Sciatic nerve (tissue), 2 donors: ENCODE measurements at regions not wholly inside any gene's neighbourhood (a gene's known extent, or its start where the extent isn't known, plus 50 kb on each side); places are given as distances from the start of the nearest gene placed in this dataset.
"Not testable (repeated sequence)": the region's sequence is repeated elsewhere in the genome, so short reads cannot be mapped to it uniquely, and the experiment has no call there.

ENCODE experiments used
- ATAC-seq: fragments of 200-7000 bp; cut with Tn5 transposase; one replicate; pipeline ENCODE4 v1.9.1; 2020; ENCODE audit warnings: mild to moderate bottlenecking, moderate library complexity
- DNase-seq: peaks from one replicate; pipeline ENCODE4 v3.0.0-alpha.2; 2020; ENCODE audit warnings: low spot score
- intact Hi-C: fragments of 100-400 bp; cut with DNase I; formaldehyde crosslinking; loops from one replicate; pipeline ENCODE4 v1.14.2; 2022
- donor health status: DM: no; HTN: no; CAD: no.
- donor health status: DM: no; HTN: no; CAD: no.

GRCh38 chr7:152946616-152947015, 187.1 kb downstream of the ACTR3B start:
- intact Hi-C loops, DNase-seq, ATAC-seq: not testable (repeated sequence)

DNA sequence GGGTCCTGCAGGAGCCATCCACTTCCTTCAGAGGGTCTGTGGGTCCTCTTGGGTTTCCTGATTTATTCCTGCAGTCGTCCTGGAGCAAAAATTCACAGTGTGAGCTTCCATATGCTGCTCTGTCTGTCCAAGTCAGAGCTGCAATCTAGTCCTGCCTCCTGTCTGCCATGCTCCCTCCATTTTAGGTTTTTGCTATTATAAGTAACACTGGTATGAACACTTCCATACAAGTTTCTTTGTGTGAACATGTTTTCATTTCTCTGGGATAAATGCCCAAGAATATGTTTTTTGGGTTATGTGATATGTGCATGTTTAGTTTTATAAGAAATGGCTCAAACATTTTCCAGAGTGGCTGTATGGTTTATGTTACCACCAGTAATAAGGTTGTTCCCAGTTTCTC, 188.1 kb downstream of the ACTR3B start:
- intact Hi-C loops: no loop called here
- DNase-seq (no peak), ATAC-seq (no peak)

- intact Hi-C loops: no loop called here
- ATAC-seq (no peak), DNase-seq (no peak)
Measured at GRCh38 chr7:152949253-152949652, 189.7 kb downstream of the ACTR3B start.

DNA sequence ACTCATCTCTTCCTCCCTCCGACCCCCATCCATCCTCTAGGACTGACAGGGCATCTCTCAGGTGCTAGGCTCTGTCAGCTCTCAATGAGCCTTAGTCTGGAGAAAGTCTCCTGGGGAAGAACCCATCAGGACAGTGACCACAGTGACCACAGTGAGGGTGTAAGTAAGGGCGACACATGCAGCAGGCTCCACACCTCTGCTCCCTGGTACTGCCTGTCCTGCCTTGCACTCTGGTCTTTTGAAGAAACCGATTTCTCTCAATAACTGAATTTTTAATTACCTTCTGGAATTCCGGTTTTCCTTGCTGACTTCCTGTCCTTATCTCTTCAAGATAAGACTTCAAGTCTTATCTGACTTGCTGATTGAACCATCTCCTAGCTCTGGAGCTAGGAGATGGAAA, 190.2 kb downstream of the ACTR3B start:
- DNase-seq (no peak), ATAC-seq (no peak)
- intact Hi-C loops: no loop called here

DNA sequence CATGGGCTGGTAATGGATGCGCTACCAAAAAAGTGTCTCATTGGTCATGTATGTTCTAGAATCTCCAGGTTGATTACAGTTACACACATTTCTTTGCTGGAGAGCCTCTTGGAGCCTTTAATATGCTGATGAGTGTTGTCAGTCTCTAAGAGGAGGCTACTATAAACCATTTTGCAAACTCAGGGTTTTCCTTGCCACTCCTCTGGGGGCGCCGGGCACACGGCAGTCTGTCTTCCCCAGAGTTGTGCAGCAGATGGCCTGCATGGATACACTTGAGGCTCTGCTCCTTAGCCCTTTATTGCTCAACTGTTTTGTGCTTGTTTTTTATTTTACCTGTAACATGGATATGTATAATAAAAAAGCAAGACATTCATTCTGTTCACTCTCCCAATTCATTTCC, 196.5 kb downstream of the ACTR3B start:
- DNase-seq (no peak), ATAC-seq (no peak)
- intact Hi-C loops: no loop called here

GRCh38 chr7:152959610-152960009, 200.1 kb downstream of the ACTR3B start:
- DNase-seq (no peak), ATAC-seq (no peak)
- intact Hi-C loops: no loop called here

GRCh38 chr7:152961796-152962195, 202.2 kb downstream of the ACTR3B start:
- ATAC-seq, DNase-seq, intact Hi-C loops: not testable (repeated sequence)

GRCh38 chr7:152966189-152966588, 206.6 kb downstream of the ACTR3B start:
- ATAC-seq (no peak), DNase-seq (no peak)
- intact Hi-C loops: no loop called here

GRCh38 chr7:152967958-152968357, 208.4 kb downstream of the ACTR3B start:
- ATAC-seq (no peak), DNase-seq (no peak)
- intact Hi-C loops: no loop called here

DNA sequence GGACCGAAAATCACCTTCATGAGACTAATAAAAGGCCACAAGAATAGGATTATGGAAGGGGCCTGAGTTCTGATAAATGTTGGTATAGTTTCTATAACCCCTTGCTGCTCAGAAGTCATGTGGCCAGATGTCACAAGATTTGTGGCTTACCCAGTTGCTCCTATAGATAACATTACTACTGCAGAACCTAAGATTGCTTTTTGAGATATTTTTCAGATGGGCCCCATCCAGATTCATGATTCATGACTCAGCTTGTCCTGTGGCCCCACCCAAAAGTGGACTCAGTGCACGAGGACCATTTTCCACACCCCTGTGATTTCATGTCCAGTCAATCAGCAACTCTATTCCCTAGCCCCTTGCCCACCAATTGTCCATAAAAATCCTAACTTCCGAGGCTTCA, 209.0 kb downstream of the ACTR3B start:
- ATAC-seq: no peak
- intact Hi-C loops: no loop called here
- DNase-seq: no peak

- ATAC-seq (no peak), DNase-seq (no peak)
- intact Hi-C loops: no loop called here
Measured at GRCh38 chr7:152969335-152969734, 209.8 kb downstream of the ACTR3B start.

GRCh38 chr7:152969839-152970238, 210.3 kb downstream of the ACTR3B start:
- ATAC-seq (no peak), DNase-seq (no peak)
- intact Hi-C loops: no loop called here

DNA sequence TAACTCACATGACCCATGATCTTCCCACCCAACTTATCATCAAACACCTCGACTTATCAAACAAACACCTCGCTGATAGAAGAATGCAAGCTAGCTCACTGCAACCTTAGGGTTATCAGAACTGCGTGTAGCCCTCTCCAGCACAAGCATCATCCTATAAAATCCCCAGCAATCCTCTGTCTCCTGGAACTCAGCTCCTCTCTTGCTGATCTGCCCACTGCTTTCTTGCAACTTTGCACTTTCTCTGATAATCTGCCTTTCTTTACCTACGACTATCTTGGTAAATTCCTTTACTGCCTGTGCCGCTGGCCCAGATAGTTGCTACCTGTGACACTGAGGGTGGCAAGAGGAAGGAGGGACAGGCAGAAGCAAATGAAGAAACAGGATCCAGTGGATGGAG, 210.9 kb downstream of the ACTR3B start:
- DNase-seq (no peak), ATAC-seq (no peak)
- intact Hi-C loops: no loop called here

- no peak for DNase-seq
- intact Hi-C loops: no loop called here
- ATAC-seq: no peak
Measured at GRCh38 chr7:152974577-152974976, 215.0 kb downstream of the ACTR3B start.

GRCh38 chr7:152975076-152975475, 215.5 kb downstream of the ACTR3B start:
- intact Hi-C loops: no loop called here
- ATAC-seq (no peak), DNase-seq (no peak)

DNA sequence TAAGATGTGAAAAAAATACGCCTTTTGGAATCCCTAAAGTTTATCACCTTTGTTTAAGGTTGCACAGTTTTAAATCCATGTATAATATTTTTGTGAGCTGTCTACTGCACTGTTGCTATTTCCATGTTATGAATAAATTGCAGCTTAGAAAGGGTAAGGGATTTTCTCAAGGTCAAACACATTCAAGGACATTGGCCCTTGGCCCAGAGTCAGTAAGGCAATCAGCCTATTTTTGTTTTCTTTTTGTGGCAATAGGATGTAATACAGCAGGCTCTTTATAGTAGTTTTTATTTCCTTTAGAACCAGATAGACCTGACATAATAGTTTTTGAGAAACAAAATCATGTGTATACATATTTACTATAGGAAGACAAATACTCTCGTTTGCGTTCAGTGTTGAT, 219.8 kb downstream of the ACTR3B start:
- intact Hi-C loops: no loop called here
- no peak for ATAC-seq
- no peak for DNase-seq

DNA sequence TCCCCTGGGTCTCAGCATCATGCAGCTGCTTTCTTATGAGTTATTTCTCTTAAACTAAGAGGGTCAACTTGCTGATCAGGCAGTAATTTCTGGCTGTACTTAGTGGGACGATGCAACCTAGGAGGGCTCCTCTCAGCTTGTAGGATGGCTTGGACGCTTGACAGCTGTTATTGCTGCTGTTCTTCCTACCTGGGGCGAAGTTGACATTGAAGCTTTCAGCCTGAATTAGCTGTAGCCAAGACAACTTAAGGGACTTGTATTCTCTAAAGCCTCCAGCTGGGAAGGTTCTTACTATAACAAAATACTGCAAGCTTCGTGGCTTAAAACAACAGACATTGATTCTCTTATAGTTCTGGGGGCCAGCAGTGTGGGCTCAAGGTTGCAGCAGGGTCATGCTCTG, 224.9 kb downstream of the ACTR3B start:
- no peak for DNase-seq
- ATAC-seq: no peak
- intact Hi-C loops: no loop called here

DNA sequence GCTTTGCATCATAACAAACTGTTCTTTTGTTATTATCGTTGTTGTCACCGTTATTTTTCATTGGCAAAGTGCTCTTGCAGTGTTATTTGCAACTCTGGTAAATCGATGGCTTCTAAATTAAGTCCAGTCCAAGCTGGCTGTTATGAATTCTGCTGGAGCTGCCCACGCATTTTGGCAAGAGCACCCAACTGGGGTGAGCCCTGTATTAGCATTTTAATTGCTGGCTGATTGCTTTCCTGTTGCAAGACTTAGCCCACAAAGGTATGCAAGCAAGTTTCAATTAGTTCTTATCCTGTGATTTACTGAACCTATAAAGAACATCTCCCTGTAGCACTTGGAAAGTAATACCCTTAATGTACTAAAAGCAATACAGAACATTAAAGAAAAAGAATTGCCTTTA, 226.8 kb downstream of the ACTR3B start:
- intact Hi-C loops: no loop called here
- no peak for ATAC-seq
- no peak for DNase-seq

DNA sequence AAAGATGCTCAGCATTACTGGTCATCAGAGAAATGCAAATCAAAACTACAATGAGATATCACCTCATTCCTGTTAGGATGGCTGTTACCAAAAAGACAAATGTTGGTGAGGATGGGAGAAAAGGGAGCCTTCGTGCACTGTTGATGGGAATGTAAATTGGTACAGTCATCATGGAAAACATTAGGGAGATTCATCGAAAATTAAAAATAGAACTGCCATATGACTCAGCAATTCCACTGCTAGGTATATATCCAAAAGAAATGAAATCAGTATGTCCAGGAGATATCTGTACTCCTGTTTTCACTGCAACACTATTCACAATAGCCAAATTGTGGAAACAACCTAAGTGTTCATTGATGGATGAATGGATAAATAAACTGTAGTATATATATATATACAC, 228.1 kb downstream of the ACTR3B start:
- intact Hi-C loops: no loop called here

GRCh38 chr7:152989889-152990380, 230.4 kb downstream of the ACTR3B start:
- DNase-seq (no peak), ATAC-seq (no peak)
- intact Hi-C loops: loop anchor here (5.0 kb wide), 1 partner anchor 423 kb away; no protein-coding TSS in a partner anchor

More for the DNA sequence above, 228.1 kb downstream of the ACTR3B start:
- no peak for DNase-seq
- ATAC-seq: no peak

DNA sequence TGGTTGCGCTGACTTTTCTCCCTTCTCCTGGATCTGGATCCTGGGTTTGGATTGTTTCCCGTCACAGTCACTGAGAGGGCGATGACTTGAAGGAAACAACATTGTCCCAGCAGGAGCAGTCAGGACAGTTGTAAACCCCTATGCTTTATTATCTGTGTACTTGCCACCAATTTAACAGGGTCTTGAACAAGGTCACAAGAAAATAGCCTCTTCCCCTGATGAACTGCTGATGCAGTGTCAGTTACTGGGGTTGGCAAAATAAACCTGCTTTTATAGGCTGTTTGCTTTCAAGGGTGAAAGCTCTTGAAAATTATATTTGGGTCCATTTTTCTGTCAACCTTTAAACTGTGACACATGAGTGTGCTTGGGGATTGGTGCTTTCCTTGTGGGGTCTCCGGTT, 238.9 kb downstream of the ACTR3B start:
- intact Hi-C loops: no loop called here
- DNase-seq (no peak), ATAC-seq (no peak)

DNA sequence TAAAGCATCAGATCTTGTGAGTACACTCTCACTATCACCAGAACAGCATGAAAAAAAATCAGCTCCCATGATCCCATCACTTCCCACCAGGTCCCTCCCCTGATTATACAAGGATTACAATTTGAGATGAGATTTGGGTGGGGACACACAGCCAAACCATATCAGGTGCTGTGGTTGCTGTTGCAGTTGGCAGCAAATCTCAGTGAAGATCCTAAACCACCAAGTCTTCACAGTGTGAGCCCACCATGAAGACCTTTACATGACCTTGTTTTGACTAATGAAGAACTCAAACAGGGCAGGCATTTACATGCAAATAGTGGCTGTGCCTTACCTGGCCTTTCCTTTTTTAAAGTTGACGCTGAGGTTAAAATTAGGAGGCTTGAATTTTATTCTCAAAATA, 242.6 kb downstream of the ACTR3B start:
- ATAC-seq: no peak
- intact Hi-C loops: no loop called here
- no peak for DNase-seq
